ENCODE measurements at regions not wholly inside any gene's neighbourhood (a gene's known extent, or its start where the extent isn't known, plus 50 kb on each side); places are given as distances from the start of the nearest gene placed in this dataset.
"Not testable (repeated sequence)": the region's sequence is repeated elsewhere in the genome, so short reads cannot be mapped to it uniquely, and the experiment has no call there.

DNA sequence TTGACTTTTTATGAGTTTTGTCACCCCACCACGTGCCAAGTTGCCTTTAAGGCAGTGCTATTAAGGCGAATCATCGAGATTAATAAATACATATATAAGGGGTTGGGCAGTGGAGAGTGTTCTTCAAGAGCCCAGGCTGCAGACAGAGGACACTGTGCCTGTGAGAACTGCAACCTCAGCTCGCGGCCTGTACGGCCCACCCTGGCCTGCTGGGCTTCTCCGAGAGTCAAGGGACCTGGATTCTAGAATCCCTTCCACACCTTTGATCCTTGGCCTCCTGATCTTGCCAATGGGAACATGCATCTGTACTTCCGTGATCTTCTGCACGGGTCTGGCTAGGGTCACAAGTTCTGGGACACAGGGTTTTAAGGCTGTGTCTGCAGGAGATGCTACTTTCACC lies 54.5 kb downstream of the IRX5 start:
- no peak for DNase-seq (ENCODE audit: low spot score)

DNA sequence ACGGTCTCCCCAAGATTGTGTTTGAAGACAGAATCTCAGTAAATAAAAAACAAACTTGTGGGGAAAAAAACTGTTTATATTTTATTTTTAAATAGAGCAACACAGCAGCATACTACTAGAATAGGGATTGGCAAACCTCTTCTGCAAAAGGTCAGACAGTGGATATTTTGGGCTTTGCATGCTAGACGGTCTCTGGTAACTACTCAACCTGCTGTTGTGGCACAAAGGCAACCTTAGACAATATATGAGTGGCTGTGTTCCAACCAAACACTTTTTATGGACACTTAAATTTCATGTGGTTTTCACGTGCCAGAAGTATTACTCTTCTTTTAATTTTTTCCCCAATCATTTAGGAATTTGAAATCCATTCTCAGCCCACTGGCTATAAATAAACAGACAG lies 55.0 kb downstream of the IRX5 start:
- DNase-seq (ENCODE audit: low spot score), result no peak

- no peak for DNase-seq (ENCODE audit: low spot score)
Observed at GRCh38 chr16:54986409-54986808, 55.7 kb downstream of the IRX5 start.

DNA sequence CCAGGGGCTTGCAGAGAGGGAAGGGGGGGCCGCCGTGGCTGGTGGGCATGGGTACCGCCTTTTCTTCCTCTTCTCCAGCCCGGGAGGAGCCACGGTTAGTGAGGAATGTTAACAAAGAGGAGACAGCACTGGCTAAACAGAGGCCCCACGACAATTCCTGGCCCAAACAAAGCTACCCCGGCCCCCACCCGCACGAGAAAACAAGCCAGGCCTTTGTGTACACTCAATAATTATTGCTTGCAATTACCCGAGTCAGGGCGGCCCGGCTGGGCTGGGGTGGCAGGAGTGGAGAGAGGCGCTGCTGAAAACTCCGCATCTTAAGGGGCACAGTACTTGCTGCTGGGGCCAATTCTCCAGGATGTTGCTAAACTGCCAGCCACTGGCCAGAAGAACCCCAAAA lies 56.4 kb downstream of the IRX5 start:
- DNase-seq (ENCODE audit: low spot score), result no peak

DNA sequence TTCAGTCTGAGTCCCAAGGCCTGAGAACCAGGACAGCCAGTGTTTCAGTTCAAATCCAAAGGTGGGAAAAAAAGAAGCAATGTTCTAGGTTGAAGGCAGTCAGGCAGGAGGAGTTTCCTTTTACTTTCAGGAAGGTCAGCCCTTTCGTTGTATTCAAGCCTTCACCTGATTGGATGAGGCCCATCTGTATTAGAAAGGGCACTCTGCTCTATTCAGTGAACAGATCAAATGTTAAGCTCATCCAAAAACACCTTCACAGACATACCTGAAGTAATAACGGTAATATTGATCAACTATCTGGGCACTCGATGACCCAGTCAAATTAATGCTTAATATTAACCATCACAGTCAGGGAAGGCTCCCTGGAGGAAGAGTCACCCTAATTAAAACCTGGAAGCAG lies 60.9 kb downstream of the IRX5 start:
- no peak for DNase-seq (ENCODE audit: low spot score)

GRCh38 chr16:54991946-54992345 lies 61.3 kb downstream of the IRX5 start:
- DNase-seq (ENCODE audit: low spot score), result not testable (repeated sequence)

DNA sequence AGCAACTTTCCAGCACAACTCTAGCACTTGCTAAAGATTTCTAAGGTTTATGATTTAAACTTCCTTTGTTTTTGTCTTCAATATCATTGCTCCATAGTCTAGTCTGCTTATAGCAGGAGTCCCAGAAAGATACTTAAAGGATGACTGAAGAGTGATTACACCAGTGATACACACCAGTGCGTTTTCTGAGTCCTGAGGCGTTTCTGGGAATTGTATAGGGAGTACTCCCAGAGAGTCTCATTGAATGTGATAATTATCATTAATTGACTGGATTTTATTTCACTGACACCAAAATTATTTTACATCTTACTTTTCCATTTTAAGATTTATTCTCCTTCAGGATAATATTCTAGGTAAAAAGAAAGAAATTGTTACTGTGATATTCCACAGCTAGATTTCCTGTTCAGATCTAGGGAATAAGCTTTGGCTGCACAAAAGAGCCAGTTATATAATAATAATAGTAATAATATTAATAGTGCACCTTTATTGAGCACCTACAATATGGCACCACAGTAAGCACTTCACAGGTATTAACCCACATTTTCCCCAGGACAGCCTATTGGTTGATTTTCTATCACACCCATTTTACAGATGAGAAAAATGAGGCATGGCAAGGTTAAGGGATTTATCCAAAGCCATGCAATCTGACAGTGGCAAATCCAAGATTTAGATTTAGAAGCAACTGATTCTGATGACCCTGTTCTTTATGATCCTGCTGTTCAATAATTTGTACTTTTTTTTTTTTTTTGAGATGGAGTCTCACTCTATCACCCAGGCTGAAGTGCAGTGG lies 62.6 kb downstream of the IRX5 start:
- DNase-seq (ENCODE audit: low spot score), result no peak

GRCh38 chr16:54996186-54996585 lies 65.5 kb downstream of the IRX5 start:
- DNase-seq (ENCODE audit: low spot score), result no peak

DNA sequence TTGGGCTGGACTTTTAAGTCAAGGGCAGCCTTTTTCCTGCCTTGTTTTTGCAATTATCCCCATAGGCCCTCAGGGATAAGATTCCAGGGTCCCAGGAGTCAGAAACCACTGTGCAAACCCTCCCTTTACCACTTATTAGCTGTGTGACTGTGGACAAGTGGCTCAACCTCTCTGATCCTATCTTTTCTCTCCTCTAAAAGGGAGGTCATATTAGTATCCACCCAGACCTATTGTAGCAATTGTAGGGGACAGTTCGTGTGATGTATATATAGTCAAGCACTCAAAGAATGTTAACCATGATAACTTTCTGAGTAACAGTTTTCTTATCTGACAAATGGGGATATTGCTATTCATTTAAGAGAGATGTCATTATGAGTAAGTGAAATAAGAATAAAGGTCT lies 68.2 kb downstream of the IRX5 start:
- DNase-seq (ENCODE audit: low spot score), result no peak

DNA sequence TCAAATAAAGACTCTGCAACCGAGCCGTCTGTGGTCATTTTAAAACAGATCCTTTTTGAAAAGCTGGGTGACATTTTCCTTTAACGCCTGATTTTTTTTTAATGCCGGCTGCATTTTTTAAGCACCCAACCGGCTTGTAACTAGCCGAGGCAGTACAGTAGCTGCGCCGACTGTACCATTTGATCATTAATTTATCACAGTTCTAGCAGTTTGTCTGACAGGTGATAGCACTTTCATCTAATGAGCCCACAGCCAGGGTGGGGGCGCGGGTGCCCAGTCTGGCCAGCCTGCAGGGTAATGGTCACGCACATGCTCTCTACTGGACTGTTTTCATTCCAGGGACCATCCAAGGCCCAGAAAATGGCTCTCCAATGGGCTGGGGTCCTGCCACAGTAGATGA lies 68.8 kb downstream of the IRX5 start:
- DNase-seq (ENCODE audit: low spot score), result no peak

DNA sequence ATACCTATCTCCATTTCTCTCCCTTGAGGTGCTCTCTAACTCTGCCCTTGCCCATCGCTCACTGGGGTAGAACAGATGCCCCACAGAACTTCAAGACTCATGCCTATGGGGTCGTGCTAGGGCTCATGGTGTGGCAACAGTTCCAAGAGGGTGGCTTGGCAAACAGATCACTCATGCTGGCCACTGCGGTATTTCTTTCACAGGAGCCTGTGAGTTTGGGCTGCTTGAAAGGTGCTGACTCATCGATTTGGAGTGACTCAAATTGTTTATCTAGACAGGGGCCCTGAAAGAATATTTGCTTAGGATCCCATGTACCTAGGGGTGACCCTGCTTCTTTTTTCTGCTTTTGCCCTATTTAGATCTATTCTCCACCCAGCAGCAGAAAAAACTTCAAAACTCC lies 69.9 kb downstream of the IRX5 start:
- no peak for DNase-seq (ENCODE audit: low spot score)

DNA sequence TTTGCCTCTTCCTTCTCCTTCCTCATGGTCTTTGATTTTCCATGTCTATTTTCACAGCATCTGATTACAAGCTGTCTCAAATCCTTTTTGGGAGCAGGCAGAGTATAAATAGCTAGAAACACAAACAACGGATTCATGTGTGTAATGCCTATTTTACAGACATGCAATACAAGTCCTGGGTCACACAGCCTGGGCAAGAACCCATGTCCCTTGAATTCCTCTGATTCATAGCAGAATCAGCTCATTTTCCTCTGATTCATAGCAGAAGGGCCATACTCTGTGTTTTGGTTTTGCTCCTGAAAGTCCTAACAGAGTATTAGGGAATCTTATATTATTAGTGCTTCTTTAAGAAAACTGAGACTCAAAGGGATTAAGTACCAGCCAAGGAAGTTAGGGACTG lies 71.3 kb downstream of the IRX5 start:
- DNase-seq (ENCODE audit: low spot score), result no peak

GRCh38 chr16:55002419-55002818 lies 71.8 kb downstream of the IRX5 start:
- DNase-seq (ENCODE audit: low spot score), result no peak

GRCh38 chr16:55003306-55003705 lies 72.6 kb downstream of the IRX5 start:
- DNase-seq (ENCODE audit: low spot score), result no peak

DNA sequence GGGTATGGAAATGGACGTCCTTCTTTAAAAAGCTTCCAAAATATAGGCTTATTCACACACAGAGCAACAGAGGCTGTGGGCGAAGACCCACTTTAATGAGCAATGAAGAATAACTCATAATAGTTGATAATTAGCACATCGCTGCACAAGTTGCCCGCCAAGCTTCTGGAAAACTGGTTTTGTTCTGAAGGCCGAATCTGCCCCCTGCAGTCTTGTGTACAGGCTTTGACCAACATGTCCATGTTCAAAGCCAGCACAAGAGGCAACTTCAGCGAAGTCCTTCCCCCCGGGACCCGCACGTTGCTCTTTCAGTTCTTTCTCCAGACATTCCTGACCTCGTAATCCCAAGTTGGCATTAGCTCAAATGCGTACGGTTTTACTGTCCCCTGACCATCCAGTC lies 73.3 kb downstream of the IRX5 start:
- no peak for DNase-seq (ENCODE audit: low spot score)

- no peak for DNase-seq (ENCODE audit: low spot score)
Observed at GRCh38 chr16:55007504-55007903, 76.8 kb downstream of the IRX5 start.

DNA sequence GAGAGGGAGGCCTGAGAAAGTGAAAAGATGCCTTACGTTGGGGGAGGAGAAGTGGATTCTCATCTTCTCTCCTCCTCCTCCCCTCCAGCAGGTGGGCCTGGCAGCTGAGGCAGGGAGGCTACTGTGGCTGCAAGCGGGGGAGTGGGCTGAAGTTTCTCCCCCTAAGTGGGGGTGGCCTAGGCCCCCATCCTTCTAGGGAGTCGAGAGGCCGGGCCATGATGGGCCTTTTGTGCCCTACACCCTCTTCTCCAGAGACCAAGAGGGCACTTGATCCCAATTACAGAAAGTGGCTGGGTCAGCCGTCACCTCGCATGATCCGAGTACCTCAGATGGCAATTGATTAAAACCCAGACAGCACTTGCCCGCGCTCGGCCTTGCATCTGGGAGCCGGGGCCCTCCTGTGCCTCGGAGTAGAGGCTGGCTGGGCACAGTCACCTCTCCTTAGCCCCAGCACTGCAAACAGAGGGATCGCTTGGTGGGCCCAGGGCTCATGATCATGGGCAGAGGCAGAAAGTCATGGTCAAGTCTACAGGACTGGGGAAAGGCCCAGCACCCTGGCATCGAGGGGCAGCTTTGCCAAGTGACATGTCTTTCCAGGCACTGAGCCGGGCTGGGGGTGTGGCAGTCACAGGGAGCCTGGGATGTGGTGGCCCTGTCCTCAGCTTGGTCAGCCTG lies 78.3 kb downstream of the IRX5 start:
- DNase-seq (ENCODE audit: low spot score), result no peak

DNA sequence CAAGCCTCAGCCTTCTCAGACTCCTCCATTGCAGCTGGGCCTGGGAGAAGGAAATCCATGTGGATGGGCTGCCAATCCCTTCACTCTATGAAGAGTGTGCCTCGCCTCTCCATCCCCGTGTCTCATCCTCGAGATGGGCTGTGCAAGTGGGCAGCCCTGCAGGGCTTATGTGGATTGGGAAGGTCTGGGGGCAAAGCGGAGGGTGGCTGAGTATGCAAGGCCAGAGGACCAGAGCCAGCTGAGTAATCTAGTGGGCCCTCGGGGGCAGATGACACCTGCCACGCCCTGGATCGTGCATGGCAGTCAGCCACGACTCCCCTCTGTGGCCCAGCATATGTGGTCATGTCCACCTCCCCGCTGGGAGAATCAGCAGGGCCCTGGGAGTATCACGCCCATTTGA lies 78.9 kb downstream of the IRX5 start:
- no peak for DNase-seq (ENCODE audit: low spot score)

- DNase-seq (ENCODE audit: low spot score), result no peak
Observed at GRCh38 chr16:55010492-55011160, 80.0 kb downstream of the IRX5 start.

- DNase-seq (ENCODE audit: low spot score), result no peak
Observed at GRCh38 chr16:55012362-55012761, 81.7 kb downstream of the IRX5 start.

DNA sequence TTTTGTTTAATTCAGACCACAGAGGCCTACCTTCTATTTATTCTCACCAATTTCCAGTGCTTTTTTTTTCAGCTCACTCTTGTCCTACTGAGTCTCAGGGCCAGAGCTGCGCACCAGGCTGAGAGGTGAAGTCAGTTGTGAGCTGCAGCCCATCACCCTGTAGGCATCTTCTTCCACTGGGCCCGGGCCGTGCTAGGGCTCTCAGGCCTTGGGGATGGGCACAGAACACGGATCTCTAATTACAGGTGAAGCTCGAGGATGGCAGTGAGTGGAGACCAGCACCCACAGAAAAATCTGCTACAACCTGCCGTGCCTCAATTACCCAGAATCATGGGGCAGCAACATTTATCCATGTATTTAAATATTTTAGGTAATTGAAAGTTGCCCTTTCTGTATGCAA lies 82.1 kb downstream of the IRX5 start:
- no peak for DNase-seq (ENCODE audit: low spot score)

DNA sequence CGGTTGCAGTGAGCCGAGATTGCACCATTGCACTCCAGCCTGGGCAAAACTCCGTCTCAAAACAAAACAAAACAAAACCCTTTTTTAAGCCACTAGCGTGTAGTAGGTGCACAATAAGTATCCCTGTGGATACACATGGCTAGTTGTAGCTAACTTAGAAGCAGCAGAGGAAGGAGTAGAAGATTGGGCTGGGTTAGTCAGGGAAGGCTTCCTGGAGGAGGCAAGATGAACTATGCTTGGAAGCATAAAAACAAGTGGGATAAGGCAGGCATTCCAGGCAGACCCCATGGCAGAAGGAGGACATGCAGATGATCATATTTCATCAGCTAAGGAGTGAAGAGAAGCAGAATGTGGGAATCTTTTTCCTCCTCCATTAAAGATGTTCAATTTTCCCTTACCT lies 83.4 kb downstream of the IRX5 start:
- DNase-seq (ENCODE audit: low spot score), result no peak

DNA sequence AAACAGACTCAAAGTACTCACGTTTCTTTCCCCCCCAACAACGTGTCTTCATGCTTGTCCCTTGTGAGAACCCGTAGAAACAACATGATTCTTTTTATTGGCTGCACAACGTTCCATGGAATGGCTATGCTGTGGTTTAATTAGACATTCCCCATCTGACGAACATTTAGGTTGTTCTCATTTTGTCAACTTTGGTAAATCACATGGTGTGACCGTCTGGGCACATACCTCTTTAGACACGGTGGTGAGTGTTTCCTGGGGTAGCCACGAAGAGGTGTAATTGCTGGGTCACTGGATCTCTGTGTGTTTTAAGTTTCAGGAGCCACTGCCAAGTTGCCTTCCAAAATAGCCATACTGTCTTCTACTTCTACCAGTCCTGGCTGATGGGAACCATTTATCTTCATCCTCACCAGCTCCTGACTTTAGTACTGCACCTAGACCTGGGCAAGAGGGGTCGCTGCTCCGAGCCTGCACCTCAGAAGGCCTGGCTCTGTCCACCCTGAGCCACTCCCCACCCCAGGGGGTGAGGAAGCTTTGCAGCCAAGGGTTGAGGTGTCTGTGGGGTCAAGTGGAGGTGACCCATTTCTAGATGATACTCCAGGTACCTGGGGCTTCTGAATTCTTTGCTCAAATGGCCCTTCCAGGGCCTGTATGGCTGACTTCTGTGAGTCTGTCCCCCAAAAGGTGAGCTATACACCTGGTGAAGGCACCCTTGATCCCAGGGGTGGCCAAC lies 84.7 kb downstream of the IRX5 start:
- DNase-seq (ENCODE audit: low spot score), result no peak

All from left forelimb (tissue), 1 donor.